ENCODE measurements at regions not wholly inside any gene's neighbourhood (a gene's known extent, or its start where the extent isn't known, plus 50 kb on each side); places are given as distances from the start of the nearest gene placed in this dataset.

- Mint-ChIP-seq H3K4me3 (no peak overlapping the region), H3K36me3 (ENCODE audit: low read depth) (no peaks in the 10 kb centered on the region), H3K27ac (no peak overlapping the region), H3K27me3 (peaks cover 59% of the 10 kb centered on the region), H3K4me1 (ENCODE audit: low read depth) (peaks cover 4% of the 10 kb centered on the region), H3K9me3 (no peaks in the 10 kb centered on the region)
- DNase-seq, result no peak
Observed at GRCh38 chr10:3239920-3240894, 67.6 kb upstream of the PITRM1 start.

- peaks cover 4% of the 10 kb centered on the region for H3K4me1 Mint-ChIP-seq (ENCODE audit: low read depth)
- H3K36me3 Mint-ChIP-seq (ENCODE audit: low read depth), result no peaks in the 10 kb centered on the region
- H3K27me3 Mint-ChIP-seq, result peaks cover 59% of the 10 kb centered on the region
- no peak overlapping the region for H3K4me3 Mint-ChIP-seq
- no peak overlapping the region for H3K27ac Mint-ChIP-seq
- H3K9me3 Mint-ChIP-seq, result no peaks in the 10 kb centered on the region
- peak; percentile 86 for DNase-seq
Observed at GRCh38 chr10:3239066-3239919, 66.7 kb upstream of the PITRM1 start.

GRCh38 chr10:3238115-3238871, 65.7 kb upstream of the PITRM1 start:
- H3K4me3 Mint-ChIP-seq, result no peak overlapping the region
- H3K27me3 Mint-ChIP-seq, result peaks cover 62% of the 10 kb centered on the region
- H3K36me3 Mint-ChIP-seq (ENCODE audit: low read depth), result no peaks in the 10 kb centered on the region
- H3K27ac Mint-ChIP-seq, result no peak overlapping the region
- H3K4me1 Mint-ChIP-seq (ENCODE audit: low read depth), result peaks cover 4% of the 10 kb centered on the region
- no peak for DNase-seq
- no peaks in the 10 kb centered on the region for H3K9me3 Mint-ChIP-seq

GRCh38 chr10:3237530-3237929, 64.9 kb upstream of the PITRM1 start:
- Mint-ChIP-seq H3K9me3 (no peaks in the 10 kb centered on the region), H3K4me3 (no peak overlapping the region), H3K36me3 (ENCODE audit: low read depth) (no peaks in the 10 kb centered on the region), H3K27me3 (peaks cover 68% of the 10 kb centered on the region), H3K27ac (no peak overlapping the region), H3K4me1 (ENCODE audit: low read depth) (peaks cover 4% of the 10 kb centered on the region)
- DNase-seq, result no peak

GRCh38 chr10:3236644-3237404, 64.2 kb upstream of the PITRM1 start:
- Mint-ChIP-seq H3K4me1 (ENCODE audit: low read depth) (peaks cover 4% of the 10 kb centered on the region), H3K27me3 (peaks cover 74% of the 10 kb centered on the region), H3K27ac (no peak overlapping the region), H3K4me3 (no peak overlapping the region), H3K9me3 (no peaks in the 10 kb centered on the region), H3K36me3 (ENCODE audit: low read depth) (no peaks in the 10 kb centered on the region)
- no peak for DNase-seq

GRCh38 chr10:3235996-3236510, 63.5 kb upstream of the PITRM1 start:
- Mint-ChIP-seq H3K27ac (no peak overlapping the region), H3K4me3 (no peak overlapping the region), H3K27me3 (peaks cover 68% of the 10 kb centered on the region), H3K9me3 (no peaks in the 10 kb centered on the region), H3K4me1 (ENCODE audit: low read depth) (peaks cover 4% of the 10 kb centered on the region), H3K36me3 (ENCODE audit: low read depth) (no peaks in the 10 kb centered on the region)
- DNase-seq, result no peak

- H3K4me1 Mint-ChIP-seq (ENCODE audit: low read depth), result peaks cover 4% of the 10 kb centered on the region
- DNase-seq, result no peak
- no peaks in the 10 kb centered on the region for H3K36me3 Mint-ChIP-seq (ENCODE audit: low read depth)
- H3K27ac Mint-ChIP-seq, result no peak overlapping the region
- H3K4me3 Mint-ChIP-seq, result no peak overlapping the region
- H3K27me3 Mint-ChIP-seq, result peaks cover 67% of the 10 kb centered on the region
- no peaks in the 10 kb centered on the region for H3K9me3 Mint-ChIP-seq
Observed at GRCh38 chr10:3235395-3235794, 62.8 kb upstream of the PITRM1 start.

- no peaks in the 10 kb centered on the region for H3K9me3 Mint-ChIP-seq
- H3K4me3 Mint-ChIP-seq, result no peak overlapping the region
- H3K4me1 Mint-ChIP-seq (ENCODE audit: low read depth), result peaks cover 3% of the 10 kb centered on the region
- no peak for DNase-seq
- H3K36me3 Mint-ChIP-seq (ENCODE audit: low read depth), result no peaks in the 10 kb centered on the region
- H3K27ac Mint-ChIP-seq, result no peak overlapping the region
- H3K27me3 Mint-ChIP-seq, result peaks cover 56% of the 10 kb centered on the region
Observed at GRCh38 chr10:3233486-3233990, 61.0 kb upstream of the PITRM1 start.

- Mint-ChIP-seq H3K4me3 (no peak overlapping the region), H3K36me3 (ENCODE audit: low read depth) (no peaks in the 10 kb centered on the region), H3K27ac (no peak overlapping the region), H3K4me1 (ENCODE audit: low read depth) (peaks cover 17% of the 10 kb centered on the region), H3K27me3 (peaks cover 45% of the 10 kb centered on the region), H3K9me3 (no peaks in the 10 kb centered on the region)
- DNase-seq, result no peak
Observed at GRCh38 chr10:3231951-3232730, 59.6 kb upstream of the PITRM1 start.

GRCh38 chr10:3229815-3230214, 57.2 kb upstream of the PITRM1 start:
- Mint-ChIP-seq H3K36me3 (ENCODE audit: low read depth) (no peaks in the 10 kb centered on the region), H3K9me3 (no peaks in the 10 kb centered on the region), H3K4me1 (ENCODE audit: low read depth) (peaks cover 22% of the 10 kb centered on the region), H3K27me3 (peaks cover 35% of the 10 kb centered on the region), H3K27ac (no peak overlapping the region), H3K4me3 (no peak overlapping the region)
- no peak for DNase-seq

GRCh38 chr10:3228629-3228945, 56.0 kb upstream of the PITRM1 start:
- H3K27me3 Mint-ChIP-seq, result peaks cover 27% of the 10 kb centered on the region
- H3K9me3 Mint-ChIP-seq, result no peaks in the 10 kb centered on the region
- no peak overlapping the region for H3K4me3 Mint-ChIP-seq
- no peak for DNase-seq
- no peak overlapping the region for H3K27ac Mint-ChIP-seq
- no peaks in the 10 kb centered on the region for H3K36me3 Mint-ChIP-seq (ENCODE audit: low read depth)
- peaks cover 22% of the 10 kb centered on the region for H3K4me1 Mint-ChIP-seq (ENCODE audit: low read depth)

GRCh38 chr10:3226960-3227744, 54.6 kb upstream of the PITRM1 start:
- no peaks in the 10 kb centered on the region for H3K9me3 Mint-ChIP-seq
- no peak for DNase-seq
- H3K27ac Mint-ChIP-seq, result peak overlapping the region; percentile 84
- H3K4me1 Mint-ChIP-seq (ENCODE audit: low read depth), result peaks cover 22% of the 10 kb centered on the region
- H3K4me3 Mint-ChIP-seq, result peak overlapping the region; percentile 16
- no peaks in the 10 kb centered on the region for H3K36me3 Mint-ChIP-seq (ENCODE audit: low read depth)
- peaks cover 12% of the 10 kb centered on the region for H3K27me3 Mint-ChIP-seq

All from activated T-cell treated with anti-CD3 and anti-CD28 coated beads, Interleukin-2, amount 50 U/mL, for 24 hours (primary cell).